ENCODE measurements at regions not wholly inside any gene's neighbourhood (a gene's known extent, or its start where the extent isn't known, plus 50 kb on each side); places are given as distances from the start of the nearest gene placed in this dataset.

DNA sequence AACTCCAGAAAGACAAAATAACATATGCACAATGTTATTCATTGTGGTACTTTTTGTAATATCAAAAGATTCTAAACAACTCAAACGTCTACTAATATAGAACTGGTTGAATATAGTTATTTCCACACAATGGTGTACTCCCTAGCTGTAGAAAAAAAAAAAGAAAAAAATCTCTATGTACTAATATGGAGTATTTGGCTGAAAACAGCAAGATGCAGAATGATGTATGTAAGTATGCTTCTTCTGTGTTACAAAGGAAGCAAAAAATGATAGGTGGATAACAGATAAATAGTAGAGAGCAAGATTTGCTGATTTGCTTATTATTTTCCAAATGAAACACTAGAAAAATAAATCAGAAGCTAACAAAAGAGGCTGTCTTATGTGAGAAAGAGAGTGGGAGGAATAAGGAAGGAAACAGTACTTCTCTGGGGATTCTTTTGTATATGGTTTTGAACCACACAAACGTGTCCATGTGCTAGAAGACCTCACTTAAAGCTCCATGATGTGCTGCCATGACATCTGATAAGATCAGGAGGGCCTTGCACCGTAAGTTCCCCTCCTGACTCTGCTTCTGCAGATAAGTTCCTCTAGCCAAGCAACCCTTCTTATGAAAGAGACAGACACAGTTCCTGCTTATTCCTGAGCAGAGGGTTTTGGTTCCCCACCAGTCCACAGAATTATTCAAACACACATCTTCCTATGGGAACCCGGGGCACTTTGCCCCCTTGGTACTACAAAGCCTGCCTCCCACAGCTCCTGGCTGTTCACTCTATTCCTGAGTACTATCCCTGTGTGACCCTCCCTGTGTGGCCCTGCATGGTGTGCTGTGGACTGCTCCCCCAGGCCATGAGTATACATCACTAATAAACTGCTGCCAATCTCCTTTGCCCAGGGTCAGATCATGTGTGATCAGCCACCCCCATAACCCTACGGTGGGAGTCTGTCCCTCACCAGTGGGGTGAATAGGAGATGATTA, 159.1 kb downstream of the CCDC71L start:
- TF ChIP-seq EP300 (IDR thresholded peaks at IDR 0.05) (no peak), POLR2A (IDR thresholded peaks at IDR 0.05) (no peak)
- TF ChIP-seq, protein P1, sequence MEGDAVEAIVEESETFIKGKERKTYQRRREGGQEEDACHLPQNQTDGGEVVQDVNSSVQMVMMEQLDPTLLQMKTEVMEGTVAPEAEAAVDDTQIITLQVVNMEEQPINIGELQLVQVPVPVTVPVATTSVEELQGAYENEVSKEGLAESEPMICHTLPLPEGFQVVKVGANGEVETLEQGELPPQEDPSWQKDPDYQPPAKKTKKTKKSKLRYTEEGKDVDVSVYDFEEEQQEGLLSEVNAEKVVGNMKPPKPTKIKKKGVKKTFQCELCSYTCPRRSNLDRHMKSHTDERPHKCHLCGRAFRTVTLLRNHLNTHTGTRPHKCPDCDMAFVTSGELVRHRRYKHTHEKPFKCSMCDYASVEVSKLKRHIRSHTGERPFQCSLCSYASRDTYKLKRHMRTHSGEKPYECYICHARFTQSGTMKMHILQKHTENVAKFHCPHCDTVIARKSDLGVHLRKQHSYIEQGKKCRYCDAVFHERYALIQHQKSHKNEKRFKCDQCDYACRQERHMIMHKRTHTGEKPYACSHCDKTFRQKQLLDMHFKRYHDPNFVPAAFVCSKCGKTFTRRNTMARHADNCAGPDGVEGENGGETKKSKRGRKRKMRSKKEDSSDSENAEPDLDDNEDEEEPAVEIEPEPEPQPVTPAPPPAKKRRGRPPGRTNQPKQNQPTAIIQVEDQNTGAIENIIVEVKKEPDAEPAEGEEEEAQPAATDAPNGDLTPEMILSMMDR (IDR thresholded peaks at IDR 0.05): no peak
